ENCODE measurements at regions not wholly inside any gene's neighbourhood (a gene's known extent, or its start where the extent isn't known, plus 50 kb on each side); places are given as distances from the start of the nearest gene placed in this dataset.

- H3K27ac Mint-ChIP-seq (ENCODE audit: unreplicated experiment) = no peak overlapping the region
- TF ChIP-seq CTCF (IDR thresholded peaks at IDR 0.05; ENCODE audit: partially characterized antibody, unreplicated experiment) = no peak
- H3K27me3 Mint-ChIP-seq (ENCODE audit: unreplicated experiment) = peaks cover 4% of the 10 kb centered on the region
- DNase-seq = no peak
- no peaks in the 10 kb centered on the region for H3K36me3 Mint-ChIP-seq (ENCODE audit: unreplicated experiment)
- no peak overlapping the region for H3K4me3 Mint-ChIP-seq (ENCODE audit: unreplicated experiment)
- H3K9me3 Mint-ChIP-seq (ENCODE audit: unreplicated experiment) = no peaks in the 10 kb centered on the region
- peaks cover 2% of the 10 kb centered on the region for H3K4me1 Mint-ChIP-seq (ENCODE audit: low read depth, unreplicated experiment)
These were observed 639.0 kb upstream of the FRG1 start for GRCh38 chr4:189301692-189302091.

GRCh38 chr4:189302719-189303118 lies 638.0 kb upstream of the FRG1 start:
- no peak overlapping the region for H3K27ac Mint-ChIP-seq (ENCODE audit: unreplicated experiment)
- no peak for DNase-seq
- H3K9me3 Mint-ChIP-seq (ENCODE audit: unreplicated experiment) = no peaks in the 10 kb centered on the region
- no peaks in the 10 kb centered on the region for H3K36me3 Mint-ChIP-seq (ENCODE audit: unreplicated experiment)
- H3K4me1 Mint-ChIP-seq (ENCODE audit: low read depth, unreplicated experiment) = peaks cover 2% of the 10 kb centered on the region
- no peak overlapping the region for H3K4me3 Mint-ChIP-seq (ENCODE audit: unreplicated experiment)
- no peak for TF ChIP-seq CTCF (IDR thresholded peaks at IDR 0.05; ENCODE audit: partially characterized antibody, unreplicated experiment)
- H3K27me3 Mint-ChIP-seq (ENCODE audit: unreplicated experiment) = peaks cover 4% of the 10 kb centered on the region

- DNase-seq = no peak
- Mint-ChIP-seq H3K27me3 (ENCODE audit: unreplicated experiment) (peaks cover 4% of the 10 kb centered on the region), H3K4me3 (ENCODE audit: unreplicated experiment) (no peak overlapping the region), H3K4me1 (ENCODE audit: low read depth, unreplicated experiment) (peaks cover 2% of the 10 kb centered on the region), H3K36me3 (ENCODE audit: unreplicated experiment) (no peaks in the 10 kb centered on the region), H3K9me3 (ENCODE audit: unreplicated experiment) (no peaks in the 10 kb centered on the region), H3K27ac (ENCODE audit: unreplicated experiment) (no peak overlapping the region)
- no peak for TF ChIP-seq CTCF (IDR thresholded peaks at IDR 0.05; ENCODE audit: partially characterized antibody, unreplicated experiment)
These were observed 636.5 kb upstream of the FRG1 start for GRCh38 chr4:189304167-189304566.

- DNase-seq = no peak
- Mint-ChIP-seq H3K4me1 (ENCODE audit: low read depth, unreplicated experiment) (peaks cover 2% of the 10 kb centered on the region), H3K9me3 (ENCODE audit: unreplicated experiment) (no peaks in the 10 kb centered on the region), H3K27ac (ENCODE audit: unreplicated experiment) (no peak overlapping the region), H3K36me3 (ENCODE audit: unreplicated experiment) (no peaks in the 10 kb centered on the region), H3K27me3 (ENCODE audit: unreplicated experiment) (peaks cover 4% of the 10 kb centered on the region), H3K4me3 (ENCODE audit: unreplicated experiment) (no peak overlapping the region)
- no peak for TF ChIP-seq CTCF (IDR thresholded peaks at IDR 0.05; ENCODE audit: partially characterized antibody, unreplicated experiment)
These were observed 635.9 kb upstream of the FRG1 start for GRCh38 chr4:189304809-189305208.

- H3K27me3 Mint-ChIP-seq (ENCODE audit: unreplicated experiment) = peaks cover 4% of the 10 kb centered on the region
- DNase-seq = no peak
- no peaks in the 10 kb centered on the region for H3K9me3 Mint-ChIP-seq (ENCODE audit: unreplicated experiment)
- no peak overlapping the region for H3K27ac Mint-ChIP-seq (ENCODE audit: unreplicated experiment)
- no peak overlapping the region for H3K4me3 Mint-ChIP-seq (ENCODE audit: unreplicated experiment)
- no peaks in the 10 kb centered on the region for H3K36me3 Mint-ChIP-seq (ENCODE audit: unreplicated experiment)
- TF ChIP-seq CTCF (IDR thresholded peaks at IDR 0.05; ENCODE audit: partially characterized antibody, unreplicated experiment) = no peak
- H3K4me1 Mint-ChIP-seq (ENCODE audit: low read depth, unreplicated experiment) = peaks cover 2% of the 10 kb centered on the region
These were observed 635.2 kb upstream of the FRG1 start for GRCh38 chr4:189305500-189305899.

Measured in glutamatergic neuron (in vitro differentiated cells).